K562 (cell line): ENCODE measurements at regions not wholly inside any gene's neighbourhood (a gene's known extent, or its start where the extent isn't known, plus 50 kb on each side); places are given as distances from the start of the nearest gene placed in this dataset.

Experiments
- ATAC-seq: fragments of 200-7000 bp; cut with Tn5 transposase; 3 replicates; pipeline ENCODE4 v1.9.1; 2020; ENCODE audit warnings: moderate library complexity
- BruUV-seq: library from RNA; stranded (reverse); fragments of 400-500 nt; replicated peaks from 2 replicates; lab custom pipeline; 2021; lab: Mats Ljungman, UMichigan
- CTCF ChIA-PET: fragments of 300-600 bp; formaldehyde crosslinking; extraction: SDS; loops from one replicate; lab custom pipeline; 2021; ENCODE audit warnings: low intra/inter-chr PET ratio; lab: Yijun Ruan, JAX
- POLR2A ChIA-PET: fragments of 300-600, 350-650 bp; sonication (Branson Sonifier 250); formaldehyde crosslinking; extraction: SDS; loops from one replicate; lab custom pipeline; 2021; ENCODE audit warnings: antibody characterized with exemption, inconsistent platforms; lab: Yijun Ruan, JAX
- DNase-seq, 4 experiments: peaks; one replicate each; pipeline versions ENCODE4 v3.0.0 to v3.0.0-alpha.2; 2011 to 2018; ENCODE audit warnings: low spot score in 3 of 4, mixed read lengths in 3 of 4; ENCODE audit errors: extremely low read depth in 1 of 4
- FAIRE-seq: peaks from 2 replicates; lab custom pipeline; 2011; peaks lifted over from hg19 to GRCh38; lab: Jason Lieb, UNC
- H2AFZ ChIP-seq: 2 replicates; pipeline ENCODE4 v1.6.0; 2011; ENCODE audit warnings: low read depth, low read length, control low read depth, inconsistent platforms
- H3K27ac ChIP-seq: fragments of 200-600 bp; 3 replicates; pipeline ENCODE4 v1.8.0; 2011; ENCODE audit warnings: low read depth, mild to moderate bottlenecking, control low read depth, inconsistent platforms, low read length, moderate library complexity, mixed read lengths; ENCODE audit errors: extremely low read depth
- H3K27me3 ChIP-seq, 2 experiments: fragments of 300-600 bp in 1 of 2; 2 replicates in 1 of 2; 3 replicates in 1 of 2; pipeline versions ENCODE4 v1.6.0 to v1.8.0; 2011; ENCODE audit warnings: inconsistent platforms in 2 of 2, low read length in 2 of 2, mild to moderate bottlenecking in 1 of 2, mixed read lengths in 1 of 2, moderate library complexity in 1 of 2; ENCODE audit not compliant: control insufficient read depth in 2 of 2, insufficient read depth in 2 of 2
- H3K36me3 ChIP-seq: fragments of 300-600 bp; 3 replicates; pipeline ENCODE4 v1.8.0; 2011; ENCODE audit warnings: mild to moderate bottlenecking, low read length, inconsistent platforms; ENCODE audit not compliant: control insufficient read depth, insufficient read depth
- H3K4me1 ChIP-seq, 2 experiments: fragments of 200-600 bp in 1 of 2; replicated peaks in 1 of 2; 2 replicates in 1 of 2; 3 replicates in 1 of 2; pipeline versions ENCODE4 v1.5.1 to v1.8.0; 2011; ENCODE audit warnings: inconsistent platforms in 2 of 2, low read length in 2 of 2, mild to moderate bottlenecking in 1 of 2, mixed read lengths in 1 of 2, moderate library complexity in 1 of 2; ENCODE audit not compliant: control insufficient read depth in 2 of 2, insufficient read depth in 2 of 2
- H3K4me2 ChIP-seq: 2 replicates; pipeline ENCODE4 v1.6.1; 2011; ENCODE audit warnings: low read length, control low read depth, inconsistent platforms, mixed read lengths; ENCODE audit not compliant: insufficient read depth
- H3K4me3 ChIP-seq: fragments of 200-600 bp; sonication (generic), shearing (Covaris generic); 2 replicates; pipeline ENCODE4 v1.5.1; 2016; ENCODE audit warnings: control low read depth, inconsistent platforms
- H3K79me2 ChIP-seq: fragments of 200-600 bp; 3 replicates; pipeline ENCODE4 v1.8.0; 2011; ENCODE audit warnings: low read length, inconsistent platforms; ENCODE audit not compliant: control insufficient read depth, insufficient read depth
- H3K9ac ChIP-seq, 2 experiments: 2 replicates each; pipeline versions ENCODE4 v1.6.0 to v1.6.1; 2011; ENCODE audit warnings: low read depth in 2 of 2, low read length in 2 of 2, control low read depth in 1 of 2, inconsistent platforms in 1 of 2, mild to moderate bottlenecking in 1 of 2, mixed read lengths in 1 of 2; ENCODE audit not compliant: insufficient read depth in 1 of 2
- H3K9me1 ChIP-seq: one replicate; pipeline ENCODE4 v1.6.0; 2011; ENCODE audit warnings: inconsistent platforms, mild to moderate bottlenecking, low read length, moderate library complexity; ENCODE audit not compliant: control insufficient read depth, insufficient read depth
- H3K9me3 ChIP-seq: replicated peaks from 2 replicates; pipeline ENCODE4 v1.5.1; 2011; ENCODE audit warnings: low read depth, low read length, inconsistent platforms; ENCODE audit not compliant: control insufficient read depth, insufficient read depth
- H4K20me1 ChIP-seq: replicated peaks from 2 replicates; pipeline ENCODE4 v1.6.1; 2011; ENCODE audit warnings: low read length, inconsistent platforms, mixed read lengths; ENCODE audit not compliant: control insufficient read depth, insufficient read depth
- ATF3 ChIP-seq, 2 experiments: fragments of 450-650 bp in 1 of 2; sonication (generic) in 1 of 2; formaldehyde crosslinking in 1 of 2; IDR thresholded peaks in 1 of 2; conservative IDR thresholded peaks in 1 of 2; 2 replicates each; pipeline versions ENCODE4 v1.6.1 to v1.8.1; 2016 to 2023; ENCODE audit warnings: mild to moderate bottlenecking in 2 of 2, moderate library complexity in 2 of 2, inconsistent platforms in 1 of 2, missing genetic modification reagents in 1 of 2
- BACH1 ChIP-seq: fragments of 200-800 bp; sonication (Bioruptor generic); IDR thresholded peaks from 2 replicates; pipeline ENCODE4 v1.6.1; 2016; ENCODE audit warnings: missing genetic modification characterization, missing compliant biosample characterization
- BCL6 ChIP-seq: fragments of 250-450 bp; sonication (Bioruptor Pico); IDR thresholded peaks from 2 replicates; pipeline ENCODE4 v1.4.0; 2020
- CBX2 ChIP-seq: fragments of 200-600 bp; sonication (generic); IDR thresholded peaks from one replicate; pipeline ENCODE4 v1.6.1; 2012; ENCODE audit warnings: mild to moderate bottlenecking, low read length, inconsistent platforms; ENCODE audit not compliant: insufficient read depth, poor library complexity, severe bottlenecking
- CHCHD3 ChIP-seq: fragments of 250-450 bp; sonication (Bioruptor Pico); IDR thresholded peaks from 2 replicates; pipeline ENCODE4 v2.1.2; 2022; ENCODE audit warnings: mild to moderate bottlenecking
- E2F8 ChIP-seq: fragments of 450-650 bp; IDR thresholded peaks from 2 replicates; pipeline ENCODE4 v1.7.1; 2018; ENCODE audit warnings: mild to moderate bottlenecking, low read depth; ENCODE audit not compliant: partially characterized antibody
- MCM2 ChIP-seq: fragments of 450-650 bp; IDR thresholded peaks from 2 replicates; pipeline ENCODE4 v1.6.1; 2017; ENCODE audit warnings: low read depth, mild to moderate bottlenecking
- NFIC ChIP-seq: fragments of 450-650 bp; IDR thresholded peaks from 2 replicates; pipeline ENCODE4 v1.6.1; 2017; ENCODE audit warnings: mild to moderate bottlenecking, inconsistent platforms
- PHB ChIP-seq: fragments of 250-450 bp; sonication (Bioruptor Pico); IDR thresholded peaks from 2 replicates; pipeline ENCODE4 v1.5.0; 2021
- PRMT5 ChIP-seq: sonication (generic); formaldehyde crosslinking; IDR thresholded peaks from 2 replicates; pipeline ENCODE4 v1.5.0; 2020; ENCODE audit warnings: missing genetic modification reagents
- PURB ChIP-seq: sonication (generic); formaldehyde crosslinking; IDR thresholded peaks from 2 replicates; pipeline ENCODE4 v1.9.0; 2021; ENCODE audit warnings: low read depth, mild to moderate bottlenecking, missing genetic modification reagents
- SLC30A9 ChIP-seq: fragments of 250-450 bp; sonication (Bioruptor Pico); IDR thresholded peaks from 2 replicates; pipeline ENCODE4 v1.8.0; 2022; ENCODE audit warnings: mild to moderate bottlenecking, moderate library complexity
- TOE1 ChIP-seq, 2 experiments: fragments of 450-650 bp in 1 of 2; sonication (generic) in 1 of 2; formaldehyde crosslinking in 1 of 2; IDR thresholded peaks; 2 replicates each; pipeline versions ENCODE4 v1.7.1 to v1.8.0; 2016 to 2022; ENCODE audit warnings: borderline replicate concordance in 2 of 2, mild to moderate bottlenecking in 2 of 2, antibody characterized with exemption in 1 of 2, inconsistent platforms in 1 of 2, low read depth in 1 of 2, missing genetic modification reagents in 1 of 2, moderate library complexity in 1 of 2
- ZBTB9 ChIP-seq: fragments of 450-650 bp; formaldehyde crosslinking; IDR thresholded peaks from 2 replicates; pipeline ENCODE4 v1.4.0; 2020; ENCODE audit warnings: mild to moderate bottlenecking, moderate library complexity
- ZNF76 ChIP-seq: fragments of 250-450 bp; sonication (Bioruptor Pico); IDR thresholded peaks from 2 replicates; pipeline ENCODE4 v1.4.0; 2020; ENCODE audit warnings: mild to moderate bottlenecking, moderate library complexity, borderline replicate concordance
- WGBS: fragments of 100-300 bp; shearing (Covaris generic); methylation state at CpG from one replicate; pipeline ENCODE4 v1.1.6; 2016; ENCODE audit warnings: low coverage, mixed read lengths; ENCODE audit not compliant: insufficient coverage; ENCODE audit errors: missing lambda C conversion rate; 5-methylcytosine and 5-hydroxymethylcytosine counted together
- in situ Hi-C: fragments of 300-500 bp; cut with MboI; formaldehyde crosslinking; loops from 4 replicates; pipeline ENCODE4 v1.15.0; 2018; ENCODE audit warnings: inconsistent platforms, mixed read lengths
- intact Hi-C: fragments of 100-400 bp; cut with micrococcal nuclease; formaldehyde crosslinking; loops from 2 replicates; pipeline ENCODE4 v1.14.2; 2022

GRCh38 chr11:23673366-23673765, 813.1 kb upstream of the CCDC179 start:
- CTCF ChIA-PET = no interaction called here
- FAIRE-seq = no peak

More at GRCh38 chr11:23673366-23673765, 813.1 kb upstream of the CCDC179 start:
- H3K4me1 ChIP-seq = no peaks in the 10 kb centered on the region
- H3K9me1 ChIP-seq = no peaks in the 10 kb centered on the region
- H3K4me3 ChIP-seq = no peak overlapping the region
- H4K20me1 ChIP-seq = no peaks in the 10 kb centered on the region
- no peaks in the 10 kb centered on the region for H3K27me3 ChIP-seq
- H3K9ac ChIP-seq = no peak overlapping the region
- intact Hi-C loops (no loop called here), in situ Hi-C loops (no loop called here)
- DNase-seq (no peak), ATAC-seq (no peak)
- no peaks in the 10 kb centered on the region for H3K79me2 ChIP-seq
- TF ChIP-seq ATF3 (IDR thresholded peaks at IDR 0.05) (no peak), ATF3 (CRISPR knock-in tag; conservative IDR thresholded peaks at IDR 0.05) (no peak), CBX2 (no peak), PHB (no peak), SLC30A9 (CRISPR knock-in tag) (no peak), CHCHD3 (no peak), MCM2 (no peak), ZNF76 (no peak), PRMT5 (no peak), PURB (no peak), TOE1 (IDR thresholded peaks at IDR 0.05; ENCODE audit: borderline replicate concordance) (no peak), TOE1 (CRISPR knock-in tag; IDR thresholded peaks at IDR 0.05; ENCODE audit: borderline replicate concordance, low read depth) (no peak), ZBTB9 (no peak), BCL6 (CRISPR knock-in tag) (no peak), E2F8 (no peak), BACH1 (tag) (no peak), NFIC (no peak)
- no peaks in the 10 kb centered on the region for H3K36me3 ChIP-seq
- H2AFZ ChIP-seq = no peak overlapping the region
- POLR2A ChIA-PET = no interaction called here
- no peak overlapping the region for H3K4me2 ChIP-seq
- no TSS peak for BruUV-seq
- WGBS = 0% methylated on average over 1 of the region's 1 CpG
- 0 out of 2 replicates have a peak, but pooled peaks cover 1% of the 10 kb centered on the region for H3K9me3 ChIP-seq
- H3K27ac ChIP-seq = no peak overlapping the region
